Activated naive CD4-positive, alpha-beta T cell treated with anti-CD3 and anti-CD28 coated beads, Interleukin-2, amount 50 U/mL, for 16 hours (primary cell): ENCODE measurements at regions not wholly inside any gene's neighbourhood (a gene's known extent, or its start where the extent isn't known, plus 50 kb on each side); places are given as distances from the start of the nearest gene placed in this dataset.

Experiments used
- DNase-seq: peaks from one replicate; pipeline ENCODE4 v3.0.0-alpha.2; 2020

DNA sequence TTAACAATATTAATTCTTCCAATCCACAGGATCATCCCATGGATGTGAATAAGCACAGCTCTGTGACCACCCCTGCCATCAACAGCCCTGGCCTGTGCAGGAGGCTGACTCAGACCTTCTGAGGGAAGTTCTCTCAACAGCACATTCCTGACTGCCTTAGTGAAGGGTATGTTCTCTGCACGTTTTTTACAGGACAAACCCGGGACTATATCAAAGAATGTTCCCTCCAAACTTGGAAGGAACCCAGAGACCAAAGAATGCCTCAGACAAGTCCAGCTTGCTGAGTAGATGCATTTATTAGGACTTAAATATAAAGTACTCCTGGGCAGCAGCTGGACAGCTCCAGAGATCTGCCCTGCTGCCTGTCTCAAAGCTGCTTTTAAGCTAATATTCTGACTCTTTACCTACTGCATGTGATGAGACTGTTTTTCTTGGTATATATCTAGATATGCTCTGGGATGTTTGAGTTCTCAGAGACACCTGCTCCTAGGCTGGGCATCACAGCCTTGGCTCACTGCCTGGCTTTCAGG, 1127.8 kb upstream of the PRKX start:
- DNase-seq: no peak

DNA sequence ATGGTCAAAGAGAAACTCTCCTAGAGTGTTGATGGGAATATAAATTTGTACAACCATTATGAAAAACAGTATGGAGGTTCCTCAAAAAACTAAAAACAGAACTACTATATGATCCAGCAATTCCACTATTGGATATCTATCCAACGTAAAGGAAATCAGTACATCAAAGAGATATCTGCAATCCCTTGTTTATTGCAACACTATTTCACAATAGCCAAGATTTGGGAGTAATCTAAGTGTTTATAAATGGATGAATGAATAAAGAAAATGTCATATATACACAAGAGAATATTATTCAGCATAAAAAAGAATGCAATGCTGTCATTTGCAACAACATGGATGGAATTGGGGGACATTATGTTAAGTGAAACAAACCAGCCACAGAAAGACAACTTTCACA, 1118.1 kb upstream of the PRKX start:
- DNase-seq: no peak

DNA sequence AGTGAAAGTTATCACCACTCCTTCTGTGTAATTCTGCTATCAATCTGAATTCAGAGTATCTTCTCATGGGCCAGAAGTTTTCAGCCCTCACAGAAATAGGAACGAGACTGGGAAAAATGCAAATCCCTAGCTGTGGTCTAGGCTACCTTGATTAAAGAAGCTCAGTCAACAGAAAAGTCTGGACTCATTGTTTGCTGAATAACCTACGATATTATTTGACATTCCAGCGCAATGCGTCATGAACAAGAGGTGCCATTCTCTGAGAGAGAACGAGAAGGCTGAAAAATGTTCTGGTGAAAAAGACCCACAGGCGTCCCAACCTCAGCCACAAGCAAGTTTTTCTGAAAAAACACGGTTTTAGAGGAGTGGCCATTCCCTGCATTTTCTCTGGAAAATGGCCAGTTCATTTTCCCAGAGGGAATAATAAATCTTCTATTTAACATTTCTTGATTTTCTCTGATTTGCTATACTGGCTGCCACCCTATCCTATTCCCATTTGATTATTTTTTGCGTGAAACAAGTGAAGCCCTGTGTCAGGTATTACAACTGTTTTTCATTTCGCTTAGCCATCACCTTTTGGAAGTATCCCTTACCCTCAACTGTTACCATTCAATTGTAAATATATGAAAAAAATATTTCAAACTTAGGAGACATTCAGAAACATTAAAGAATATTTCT, 1117.6 kb upstream of the PRKX start:
- DNase-seq: no peak

GRCh38 chrX:4825550-4825949, 1112.1 kb upstream of the PRKX start:
- DNase-seq: no peak

- DNase-seq: no peak
These were observed 1096.1 kb upstream of the PRKX start for GRCh38 chrX:4809571-4809970.

DNA sequence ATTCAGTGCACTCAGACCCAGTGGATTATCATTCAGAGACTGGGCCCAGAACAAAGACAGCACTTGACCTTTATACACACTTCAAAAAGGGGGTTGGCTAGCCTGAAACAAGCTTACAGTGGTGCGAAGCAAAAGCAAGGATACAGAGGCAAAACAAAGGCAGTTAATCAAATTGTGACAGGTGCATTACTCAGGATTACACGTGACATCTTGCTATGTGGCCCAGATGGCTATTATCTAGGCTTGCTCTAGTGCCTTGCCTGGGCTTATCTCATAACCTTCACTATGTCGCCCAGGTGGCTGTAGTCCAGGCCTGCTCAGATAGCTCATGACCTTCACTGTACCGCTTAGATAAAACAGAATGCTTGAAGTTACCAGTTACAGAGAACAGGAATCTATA, 1092.1 kb upstream of the PRKX start:
- no peak for DNase-seq

GRCh38 chrX:4800756-4801155, 1087.3 kb upstream of the PRKX start:
- no peak for DNase-seq

- no peak for DNase-seq
These were observed 1074.5 kb upstream of the PRKX start for GRCh38 chrX:4787971-4788370.

DNA sequence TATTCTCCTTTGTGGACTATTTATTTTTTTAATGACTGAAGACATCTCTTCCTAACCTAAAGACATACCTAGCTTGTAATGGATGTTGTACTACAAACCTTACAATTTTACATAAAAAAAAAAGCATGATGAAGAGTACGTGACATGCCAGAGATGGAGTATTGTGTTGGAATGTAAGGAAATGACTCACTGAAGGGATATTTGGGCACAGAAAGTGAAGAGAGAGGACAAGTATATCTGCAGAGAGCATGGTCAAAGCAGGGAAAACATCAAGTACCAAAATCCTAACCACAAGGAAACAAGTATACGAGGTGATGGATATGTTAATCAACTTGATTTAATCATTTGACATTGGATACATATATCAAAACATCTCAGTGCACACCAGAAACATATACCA, 1051.4 kb upstream of the PRKX start:
- no peak for DNase-seq

DNA sequence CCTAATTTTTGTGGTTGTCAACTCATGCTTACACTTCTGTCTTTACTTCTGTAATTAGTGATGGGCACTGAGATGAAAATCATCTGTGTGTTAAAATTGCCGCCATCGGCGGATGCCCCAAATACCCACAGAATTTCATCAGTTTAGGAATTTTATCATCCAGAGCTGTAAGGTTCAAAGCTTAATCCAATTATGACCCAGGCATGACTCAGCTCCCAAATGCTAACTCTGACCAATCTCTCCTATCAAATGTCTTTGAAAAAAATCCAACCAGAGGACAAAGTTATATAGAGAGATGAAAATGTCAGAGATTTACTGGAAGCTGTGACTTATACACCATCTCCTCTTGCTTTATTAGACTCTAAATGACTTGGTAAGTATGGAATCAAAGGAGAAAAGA, 1048.7 kb upstream of the PRKX start:
- DNase-seq: no peak

GRCh38 chrX:4754878-4755604, 1041.6 kb upstream of the PRKX start:
- no peak for DNase-seq

DNA sequence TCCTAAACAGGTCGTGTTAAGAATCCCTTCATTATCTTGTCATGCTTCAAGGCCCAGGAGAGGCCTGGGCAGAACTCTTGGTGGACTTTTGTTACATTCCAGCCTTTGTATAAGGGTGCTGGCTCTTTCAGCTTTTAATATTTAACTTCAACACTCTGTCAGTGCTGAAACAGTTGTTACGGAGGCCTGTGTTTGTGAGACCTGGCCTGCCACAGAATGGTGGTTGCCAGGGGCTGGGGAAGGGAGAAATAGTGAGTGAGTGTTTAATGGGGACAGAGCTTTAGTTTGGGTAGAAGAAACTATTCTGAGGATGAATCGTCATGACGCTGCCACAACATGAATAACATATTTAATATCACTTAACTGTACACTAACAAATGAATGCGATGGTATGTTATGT, 1027.6 kb upstream of the PRKX start:
- DNase-seq: no peak

- no peak for DNase-seq
These were observed 1021.9 kb upstream of the PRKX start for GRCh38 chrX:4735299-4735698.

- DNase-seq: no peak
These were observed 997.4 kb upstream of the PRKX start for GRCh38 chrX:4710618-4711433.

DNA sequence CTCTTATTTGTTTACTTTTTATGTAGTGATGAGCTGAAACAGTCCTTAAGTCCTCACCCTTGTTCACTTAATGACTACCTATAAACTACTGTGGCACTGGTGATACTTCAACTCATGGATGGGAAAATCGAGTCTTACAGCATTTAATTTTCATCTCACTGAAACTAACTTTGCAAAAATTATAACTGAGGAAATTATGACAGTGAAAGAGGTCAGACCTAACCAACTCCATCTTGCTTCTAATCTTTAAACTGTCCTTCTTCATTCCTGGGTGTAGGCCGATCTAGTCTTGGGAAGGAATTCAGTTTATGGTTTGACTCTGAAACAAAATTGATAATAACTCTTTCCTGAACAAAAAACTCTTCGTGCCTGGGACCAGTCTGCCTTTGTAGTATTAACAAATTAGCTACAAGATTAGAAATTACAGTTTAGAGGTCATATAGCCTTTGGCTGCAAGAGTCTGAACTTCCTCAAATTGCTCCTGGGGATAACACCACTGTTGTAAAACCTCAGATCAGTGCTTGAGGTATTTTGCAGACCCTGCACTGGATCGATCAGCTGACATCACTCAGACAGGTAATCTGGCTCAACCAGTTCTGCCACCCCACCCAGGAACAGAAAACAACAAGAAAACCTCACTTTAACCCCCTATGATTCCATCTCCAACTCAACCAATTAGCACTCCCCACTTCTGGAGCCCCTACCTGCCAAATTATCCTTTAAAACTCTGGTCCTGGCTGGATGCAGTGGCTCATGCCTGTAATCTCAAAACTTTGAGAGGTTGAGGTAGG, 995.7 kb upstream of the PRKX start:
- no peak for DNase-seq

DNA sequence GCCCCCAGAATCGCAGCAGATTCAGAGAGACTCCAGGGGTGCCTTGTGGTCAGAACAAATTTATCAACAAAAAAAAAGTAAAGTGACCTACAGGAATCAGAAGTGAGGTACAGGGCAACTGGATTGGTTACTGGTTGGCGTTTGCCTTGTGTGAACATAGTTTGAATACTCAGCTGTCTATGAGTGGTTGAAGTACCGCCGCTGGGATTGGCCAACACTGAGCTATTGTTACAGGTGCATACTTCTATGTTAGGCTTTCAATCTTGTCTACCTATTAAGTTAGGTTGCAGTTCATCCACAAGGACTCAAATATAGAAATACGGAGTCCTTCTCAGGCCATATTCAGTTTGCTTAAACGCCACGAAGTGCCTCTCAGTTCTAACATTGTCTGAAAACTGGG, 993.5 kb upstream of the PRKX start:
- no peak for DNase-seq

DNA sequence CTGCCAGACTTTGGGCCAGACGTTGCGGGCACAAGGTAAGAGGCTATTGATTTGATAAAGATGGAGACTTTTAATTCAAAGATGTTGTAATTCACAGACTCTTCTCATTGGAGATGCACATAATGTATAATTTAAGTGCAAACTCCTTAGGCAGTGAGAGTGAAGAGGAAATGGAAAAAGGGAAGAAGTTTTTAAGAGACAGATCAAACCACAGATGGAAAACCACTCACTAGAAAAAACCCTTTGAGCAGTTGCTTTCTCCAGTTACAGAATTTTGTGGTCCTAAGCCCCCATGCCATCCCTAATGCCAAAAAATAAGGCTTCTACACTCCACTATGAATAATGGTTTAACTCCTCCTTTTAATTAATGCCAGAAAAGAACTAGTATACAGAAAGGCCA, 977.1 kb upstream of the PRKX start:
- DNase-seq: no peak

DNA sequence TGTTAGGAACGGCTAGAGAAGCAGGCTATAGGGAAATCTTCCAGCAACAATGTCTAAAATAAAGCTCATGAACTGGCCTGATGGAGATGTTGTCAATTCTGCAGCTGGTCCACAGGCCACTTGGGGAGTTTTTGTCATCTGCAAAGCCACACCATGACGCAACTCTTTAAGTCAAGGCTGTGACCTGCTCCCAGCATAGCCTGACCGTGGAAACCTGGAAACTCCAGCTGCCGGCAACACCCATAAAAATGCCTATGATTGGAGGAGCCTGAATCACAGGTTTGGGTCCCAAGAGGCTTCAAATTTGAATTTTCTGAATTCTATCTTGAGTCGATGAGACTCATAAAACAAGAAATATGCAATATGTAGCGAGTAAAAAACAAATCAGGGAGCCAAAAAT, 969.2 kb upstream of the PRKX start:
- no peak for DNase-seq

- DNase-seq: no peak
These were observed 962.3 kb upstream of the PRKX start for GRCh38 chrX:4675686-4676300.

DNA sequence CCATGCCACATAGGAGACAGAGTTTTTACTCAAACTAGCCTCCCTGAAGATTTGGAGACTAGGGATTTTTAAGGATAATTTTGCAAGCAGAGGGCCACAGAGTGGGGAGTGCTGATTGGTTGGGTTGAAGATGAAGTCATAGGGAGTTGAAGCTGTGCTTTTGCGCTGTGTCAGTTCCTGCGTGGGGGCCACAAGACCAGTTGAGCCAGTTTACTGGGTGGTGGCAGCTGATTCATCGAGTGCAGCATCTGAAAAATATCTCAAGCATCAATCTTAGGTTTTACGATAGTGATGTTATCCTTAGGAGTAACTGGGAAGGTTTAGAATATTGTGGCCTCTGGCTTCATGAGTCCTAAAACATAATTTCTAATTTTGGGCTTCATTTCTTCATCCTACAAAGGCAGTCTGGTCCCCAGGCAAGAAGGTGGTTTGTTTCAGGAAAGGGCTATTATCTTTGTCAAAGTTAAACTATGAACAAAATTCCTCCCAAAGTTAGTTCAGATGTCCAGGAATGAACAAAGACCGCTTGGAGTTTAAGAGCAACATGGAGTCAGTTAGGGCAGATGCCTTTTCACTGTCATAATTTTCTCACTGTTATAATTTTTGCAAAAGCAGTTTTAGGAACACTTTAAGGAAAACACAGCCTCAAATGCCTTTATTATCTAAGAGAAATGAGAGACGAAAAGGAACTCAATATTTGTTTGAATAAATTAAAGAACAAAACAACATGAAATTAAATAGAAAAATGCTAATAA, 960.8 kb upstream of the PRKX start:
- no peak for DNase-seq

- no peak for DNase-seq
These were observed 957.9 kb upstream of the PRKX start for GRCh38 chrX:4671344-4671743.

GRCh38 chrX:4670606-4671005, 957.2 kb upstream of the PRKX start:
- DNase-seq: no peak
